GM12892 (cell line): ENCODE measurements at regions not wholly inside any gene's neighbourhood (a gene's known extent, or its start where the extent isn't known, plus 50 kb on each side); places are given as distances from the start of the nearest gene placed in this dataset.
"Not testable (repeated sequence)": the region's sequence is repeated elsewhere in the genome, so short reads cannot be mapped to it uniquely, and the experiment has no call there.

ENCODE experiments used
- DNase-seq: peaks from one replicate; pipeline ENCODE4 v3.0.0; 2011; ENCODE audit not compliant: insufficient read length
- FAIRE-seq: peaks from 2 replicates; lab custom pipeline; 2011; peaks lifted over from hg19 to GRCh38; lab: Jason Lieb, UNC
- POLR2A ChIP-seq: IDR thresholded peaks from 2 replicates; pipeline ENCODE4 v1.6.1; 2011; ENCODE audit warnings: low read depth, low read length, control low read depth
- POLR2AphosphoS5 ChIP-seq: IDR thresholded peaks from 2 replicates; pipeline ENCODE4 v1.6.1; 2011; ENCODE audit warnings: low read depth, low read length, control low read depth
- TAF1 ChIP-seq: IDR thresholded peaks from 2 replicates; pipeline ENCODE4 v1.6.1; 2011; ENCODE audit warnings: low read depth, mild to moderate bottlenecking, control low read depth, low read length, borderline replicate concordance

- TF ChIP-seq TAF1 (no peak), POLR2A (no peak), POLR2AphosphoS5 (no peak)
- DNase-seq, result no peak
- FAIRE-seq, result no peak
Measured at GRCh38 chr6:164628302-164628931, 681.0 kb downstream of the C6orf118 start.

GRCh38 chr6:164616917-164617524 lies 692.4 kb downstream of the C6orf118 start:
- TF ChIP-seq POLR2A (no peak), TAF1 (no peak), POLR2AphosphoS5 (no peak)
- no peak for DNase-seq
- no peak for FAIRE-seq

GRCh38 chr6:164612751-164613150 lies 696.7 kb downstream of the C6orf118 start:
- TF ChIP-seq POLR2A (no peak), POLR2AphosphoS5 (no peak), TAF1 (no peak)
- no peak for FAIRE-seq
- DNase-seq, result no peak

DNA sequence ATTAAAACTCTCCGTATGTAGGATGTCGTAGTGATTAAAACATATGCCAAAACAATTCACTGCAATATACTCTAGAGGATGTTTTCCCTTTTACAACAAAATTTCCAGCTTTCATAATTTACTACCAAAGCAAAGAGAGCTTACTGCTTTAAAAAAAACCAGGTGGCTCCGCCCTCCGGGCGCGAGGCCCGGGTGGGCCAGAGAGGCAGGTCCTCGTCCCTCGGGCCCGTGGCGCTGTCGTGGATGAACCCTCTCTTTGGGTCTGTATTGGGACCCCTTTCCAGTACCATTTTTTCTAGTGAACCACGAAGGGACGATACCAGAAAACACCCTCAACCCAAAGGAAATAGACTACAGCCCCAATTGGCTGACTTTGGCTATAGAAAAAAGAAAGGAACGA lies 698.5 kb downstream of the C6orf118 start:
- peak; percentile 42 for FAIRE-seq
- not testable (repeated sequence) for DNase-seq

GRCh38 chr6:164602415-164602814 lies 707.0 kb downstream of the C6orf118 start:
- DNase-seq, FAIRE-seq: not testable (repeated sequence)

GRCh38 chr6:164581563-164581962 lies 727.8 kb downstream of the C6orf118 start:
- FAIRE-seq (no peak), DNase-seq (no peak)
- TF ChIP-seq POLR2AphosphoS5, result no peak
- TF ChIP-seq TAF1, result no peak
- TF ChIP-seq POLR2A, result no peak

GRCh38 chr6:164579035-164579434 lies 730.4 kb downstream of the C6orf118 start:
- FAIRE-seq, result no peak
- no peak for DNase-seq
- TF ChIP-seq POLR2A (no peak), TAF1 (no peak), POLR2AphosphoS5 (no peak)

- TF ChIP-seq TAF1 (no peak), POLR2A (no peak)
- DNase-seq (no peak), FAIRE-seq (no peak)
Measured at GRCh38 chr6:164578616-164579015, 730.8 kb downstream of the C6orf118 start.

- FAIRE-seq (no peak), DNase-seq (no peak)
- TF ChIP-seq POLR2A (no peak), POLR2AphosphoS5 (no peak), TAF1 (no peak)
Measured at GRCh38 chr6:164570801-164571200, 738.6 kb downstream of the C6orf118 start.

- FAIRE-seq (no peak), DNase-seq (no peak)
- TF ChIP-seq POLR2AphosphoS5, result no peak
- no peak for TF ChIP-seq POLR2A
- TF ChIP-seq TAF1, result no peak
Measured at GRCh38 chr6:164569509-164569908, 739.9 kb downstream of the C6orf118 start.

DNA sequence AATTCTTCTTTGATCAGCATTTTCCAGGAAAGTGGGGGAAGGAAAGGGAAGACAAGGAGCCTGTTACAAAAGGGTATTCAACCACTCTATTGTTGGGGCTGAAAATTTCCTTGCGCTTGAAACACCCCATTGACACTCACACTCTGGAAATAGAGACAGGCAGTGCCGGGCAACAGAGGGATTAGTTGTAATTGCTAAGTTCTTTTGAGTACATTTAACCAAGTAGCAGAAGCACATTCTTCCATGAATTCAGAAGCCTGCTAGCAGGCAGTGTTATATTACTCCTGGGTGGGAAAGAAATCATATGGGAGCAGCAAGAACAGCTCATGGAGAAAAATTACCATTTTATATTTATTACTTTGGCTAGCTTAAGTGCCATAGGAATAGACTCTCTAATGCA lies 745.5 kb downstream of the C6orf118 start:
- TF ChIP-seq POLR2A, result no peak
- no peak for TF ChIP-seq POLR2AphosphoS5
- TF ChIP-seq TAF1, result no peak

DNA sequence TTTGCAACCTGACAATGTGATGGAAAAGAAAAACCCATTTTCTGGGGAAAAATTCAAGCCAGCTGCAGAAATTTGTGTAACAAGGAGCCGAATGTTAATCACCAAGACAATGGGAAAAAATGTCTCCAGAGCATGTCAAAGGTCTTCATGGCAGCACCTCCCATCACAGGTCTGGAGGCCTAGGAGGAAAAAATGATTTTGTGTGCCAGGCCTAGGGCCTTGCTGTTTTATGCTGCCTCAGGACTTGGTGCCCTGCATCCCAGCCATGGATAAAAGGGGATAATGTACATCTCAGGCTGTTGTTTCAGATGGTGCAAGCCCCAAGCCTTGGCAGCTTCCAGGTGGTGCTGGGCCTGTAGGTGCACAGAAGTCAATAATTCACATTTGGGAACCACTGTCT lies 747.7 kb downstream of the C6orf118 start:
- TF ChIP-seq POLR2A, result no peak
- no peak for TF ChIP-seq POLR2AphosphoS5
- TF ChIP-seq TAF1, result no peak
- FAIRE-seq (no peak), DNase-seq (no peak)

More for the DNA sequence above, 745.5 kb downstream of the C6orf118 start:
- DNase-seq (no peak), FAIRE-seq (no peak)
